ENCODE measurements at regions not wholly inside any gene's neighbourhood (a gene's known extent, or its start where the extent isn't known, plus 50 kb on each side); places are given as distances from the start of the nearest gene placed in this dataset.

DNA sequence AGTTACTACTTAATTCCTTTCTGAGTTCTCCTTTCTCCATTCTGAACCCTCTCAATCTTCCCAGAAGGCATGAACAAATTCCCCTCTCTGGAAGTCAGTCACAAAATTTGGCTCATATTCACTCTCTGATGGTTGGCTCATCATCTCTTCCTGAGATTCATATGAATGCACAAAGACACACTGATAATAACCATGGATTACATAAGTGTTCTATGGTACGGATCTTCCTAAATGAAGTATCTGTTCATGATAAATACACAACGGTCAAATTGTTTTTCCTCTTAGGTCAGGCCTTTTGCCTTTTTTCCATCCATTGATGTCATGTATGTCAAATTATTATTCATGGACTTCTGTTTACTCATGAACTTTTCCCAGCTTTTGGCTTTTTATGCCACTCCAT, 162.6 kb downstream of the P2RY1 start:
- TF ChIP-seq, protein P1, sequence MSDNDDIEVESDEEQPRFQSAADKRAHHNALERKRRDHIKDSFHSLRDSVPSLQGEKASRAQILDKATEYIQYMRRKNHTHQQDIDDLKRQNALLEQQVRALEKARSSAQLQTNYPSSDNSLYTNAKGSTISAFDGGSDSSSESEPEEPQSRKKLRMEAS (IDR thresholded peaks at IDR 0.05): no peak
- TF ChIP-seq RAD21 (IDR thresholded peaks at IDR 0.05; ENCODE audit: low read depth) (no peak), TAF1 (IDR thresholded peaks at IDR 0.05; ENCODE audit: low read depth) (no peak), YY1 (IDR thresholded peaks at IDR 0.05; ENCODE audit: low read depth) (no peak), TCF12 (IDR thresholded peaks at IDR 0.05; ENCODE audit: low read depth) (no peak)

Data from Ishikawa (cell line).